ENCODE measurements at regions not wholly inside any gene's neighbourhood (a gene's known extent, or its start where the extent isn't known, plus 50 kb on each side); places are given as distances from the start of the nearest gene placed in this dataset.

DNA sequence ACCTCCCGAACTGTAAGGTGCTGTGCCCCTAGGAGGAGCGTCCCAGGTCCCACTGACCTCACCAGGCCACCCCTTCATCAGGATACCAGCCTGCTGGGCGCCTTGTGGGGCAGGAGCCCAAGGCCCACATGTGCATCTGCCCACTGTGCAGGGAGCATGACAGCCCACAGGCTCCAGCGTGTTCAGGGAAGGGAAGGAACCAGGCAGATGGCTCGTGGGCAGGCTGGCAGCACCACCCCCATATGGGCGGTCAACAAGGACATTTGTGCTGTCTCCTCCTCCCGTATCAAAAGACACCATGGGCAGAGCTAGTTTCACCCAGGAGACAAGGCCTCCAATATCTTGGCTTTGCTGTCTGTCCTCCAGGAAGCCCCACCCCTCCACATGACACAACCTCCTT, 85.5 kb upstream of the PPP1R26 start:
- no peaks in the 10 kb centered on the region for H3K36me3 ChIP-seq (ENCODE audit: insufficient read depth)
- no peak overlapping the region for H3K9ac ChIP-seq
- no peak overlapping the region for H3K27ac ChIP-seq
- no peak overlapping the region for H2AFZ ChIP-seq (ENCODE audit: low read depth)
- no peak overlapping the region for H3K4me2 ChIP-seq
- TF ChIP-seq, protein P1, sequence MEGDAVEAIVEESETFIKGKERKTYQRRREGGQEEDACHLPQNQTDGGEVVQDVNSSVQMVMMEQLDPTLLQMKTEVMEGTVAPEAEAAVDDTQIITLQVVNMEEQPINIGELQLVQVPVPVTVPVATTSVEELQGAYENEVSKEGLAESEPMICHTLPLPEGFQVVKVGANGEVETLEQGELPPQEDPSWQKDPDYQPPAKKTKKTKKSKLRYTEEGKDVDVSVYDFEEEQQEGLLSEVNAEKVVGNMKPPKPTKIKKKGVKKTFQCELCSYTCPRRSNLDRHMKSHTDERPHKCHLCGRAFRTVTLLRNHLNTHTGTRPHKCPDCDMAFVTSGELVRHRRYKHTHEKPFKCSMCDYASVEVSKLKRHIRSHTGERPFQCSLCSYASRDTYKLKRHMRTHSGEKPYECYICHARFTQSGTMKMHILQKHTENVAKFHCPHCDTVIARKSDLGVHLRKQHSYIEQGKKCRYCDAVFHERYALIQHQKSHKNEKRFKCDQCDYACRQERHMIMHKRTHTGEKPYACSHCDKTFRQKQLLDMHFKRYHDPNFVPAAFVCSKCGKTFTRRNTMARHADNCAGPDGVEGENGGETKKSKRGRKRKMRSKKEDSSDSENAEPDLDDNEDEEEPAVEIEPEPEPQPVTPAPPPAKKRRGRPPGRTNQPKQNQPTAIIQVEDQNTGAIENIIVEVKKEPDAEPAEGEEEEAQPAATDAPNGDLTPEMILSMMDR (conservative IDR thresholded peaks at IDR 0.05; ENCODE audit: low read depth, low read length): no peak
- H3K4me1 ChIP-seq (ENCODE audit: low read depth, poor library complexity, severe bottlenecking): no peaks in the 10 kb centered on the region
- no peaks in the 10 kb centered on the region for H3K79me2 ChIP-seq (ENCODE audit: insufficient read depth, low read depth)
- no peaks in the 10 kb centered on the region for H3K27me3 ChIP-seq (ENCODE audit: insufficient read depth, low read depth)
- H3K4me3 ChIP-seq (IDR thresholded peaks at IDR 0.05; ENCODE audit: insufficient read depth, low read depth, low read length): no peak overlapping the region
- no peaks in the 10 kb centered on the region for H4K20me1 ChIP-seq (ENCODE audit: insufficient read depth)

DNA sequence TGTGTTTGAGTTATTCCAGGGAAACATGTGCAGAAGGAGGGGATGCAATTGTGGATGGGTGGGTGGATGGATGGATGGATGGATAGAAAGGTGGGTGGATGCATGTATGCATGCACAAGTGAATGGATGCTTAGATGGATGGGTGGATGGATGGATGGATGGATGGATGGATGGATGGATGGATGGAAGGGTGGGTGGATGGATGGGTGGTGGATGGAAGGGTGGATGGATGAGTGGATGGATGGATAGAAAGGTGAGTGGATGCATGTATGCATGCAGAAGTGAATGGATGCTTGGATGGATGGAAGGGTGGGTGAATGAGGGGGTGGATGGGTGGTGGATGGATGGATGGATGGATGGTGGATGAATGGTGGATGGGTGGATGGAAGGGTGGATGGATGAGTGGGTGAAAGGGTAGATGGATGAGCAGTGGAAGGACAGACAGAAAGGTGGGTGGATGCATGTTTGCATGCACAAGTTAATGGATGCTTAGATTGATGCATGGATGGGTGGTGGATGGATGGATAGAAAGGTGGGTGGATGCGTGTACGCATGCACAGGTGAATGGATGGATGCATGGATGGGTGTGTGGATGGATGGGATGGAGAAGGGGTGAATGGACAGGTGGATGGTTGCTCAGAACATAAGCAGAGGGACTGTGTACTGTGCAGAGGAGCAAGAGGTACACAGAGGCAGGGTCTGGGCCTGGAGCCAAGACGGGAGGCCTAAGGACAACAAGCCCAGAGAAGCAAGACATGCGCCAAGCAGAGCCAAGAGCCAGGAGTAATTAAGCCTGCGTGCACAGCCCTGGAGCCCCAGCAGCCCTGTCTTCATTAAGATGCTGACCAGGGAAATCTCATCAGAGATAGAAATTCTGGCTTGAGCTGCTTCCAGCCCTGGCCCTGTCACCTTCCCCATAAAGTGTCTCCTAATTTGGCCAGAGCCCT, 84.6 kb upstream of the PPP1R26 start:
- Histone ChIP-seq H3K4me2 (no peak overlapping the region), H2AFZ (ENCODE audit: low read depth) (no peak overlapping the region), H3K9ac (no peak overlapping the region), H3K27me3 (ENCODE audit: insufficient read depth, low read depth) (no peaks in the 10 kb centered on the region), H3K4me1 (ENCODE audit: low read depth, poor library complexity, severe bottlenecking) (no peaks in the 10 kb centered on the region), H4K20me1 (ENCODE audit: insufficient read depth) (no peaks in the 10 kb centered on the region), H3K27ac (no peak overlapping the region), H3K4me3 (IDR thresholded peaks at IDR 0.05; ENCODE audit: insufficient read depth, low read depth, low read length) (no peak overlapping the region), H3K79me2 (ENCODE audit: insufficient read depth, low read depth) (no peaks in the 10 kb centered on the region), H3K36me3 (ENCODE audit: insufficient read depth) (no peaks in the 10 kb centered on the region)
- TF ChIP-seq, protein P1 (conservative IDR thresholded peaks at IDR 0.05; ENCODE audit: low read depth, low read length): no peak

DNA sequence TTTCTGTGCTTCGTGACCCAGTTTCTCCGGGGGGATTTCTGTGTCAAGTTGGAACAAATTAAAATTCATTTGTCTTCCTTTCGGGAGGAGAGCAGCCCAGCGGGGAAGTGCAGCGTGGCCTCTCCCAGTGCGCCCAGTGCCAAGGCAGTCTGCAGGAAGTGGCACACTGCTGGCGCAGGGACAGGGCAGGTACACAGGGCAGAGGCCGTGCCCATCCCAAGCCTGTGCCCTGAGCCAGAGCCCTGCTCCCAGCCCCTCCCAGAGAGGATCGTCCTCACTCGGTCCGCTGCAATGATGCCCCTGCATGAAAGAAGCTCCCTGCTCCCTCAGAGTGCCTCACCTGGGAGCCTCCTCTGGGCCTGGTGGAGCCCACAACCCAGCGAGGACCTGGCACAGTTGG, 82.4 kb upstream of the PPP1R26 start:
- TF ChIP-seq, protein P1 (conservative IDR thresholded peaks at IDR 0.05; ENCODE audit: low read depth, low read length): no peak

DNA sequence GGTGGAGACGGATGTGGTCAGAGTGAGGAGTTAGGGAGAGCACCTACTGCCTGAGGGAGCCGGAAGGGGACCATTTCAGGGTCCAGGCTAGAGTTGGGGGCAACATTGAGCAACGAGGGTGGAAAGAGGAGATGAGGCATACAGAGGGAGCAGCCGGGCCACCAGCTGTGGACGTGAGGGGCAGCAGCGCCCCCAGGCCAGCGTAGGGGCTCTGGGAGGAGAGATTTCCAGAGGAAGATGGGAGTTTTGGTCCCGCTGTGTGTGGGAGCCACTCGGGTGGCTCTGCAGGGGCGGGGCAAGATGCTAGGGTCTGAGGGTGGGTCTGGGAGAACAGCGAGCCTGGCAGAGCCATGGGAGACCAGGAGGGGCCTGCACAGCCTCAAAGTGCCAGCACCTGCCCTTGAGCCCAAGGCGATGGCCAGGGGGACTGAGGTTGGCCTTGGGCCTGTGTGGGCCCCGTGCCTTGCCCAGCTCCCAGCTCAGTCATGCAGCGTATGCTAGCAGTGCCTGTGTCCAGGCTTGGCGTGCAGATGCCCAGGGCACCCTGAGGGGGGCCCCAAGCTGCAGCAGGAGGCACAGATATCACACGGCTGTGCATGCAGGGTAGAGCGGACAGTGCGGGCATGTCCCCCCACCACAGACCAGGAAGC, 80.5 kb upstream of the PPP1R26 start:
- Histone ChIP-seq H2AFZ (ENCODE audit: low read depth) (no peak overlapping the region), H3K27me3 (ENCODE audit: insufficient read depth, low read depth) (peaks cover 2% of the 10 kb centered on the region; the same call in 1 of the 2 replicates), H3K4me3 (IDR thresholded peaks at IDR 0.05; ENCODE audit: insufficient read depth, low read depth, low read length) (no peak overlapping the region), H4K20me1 (ENCODE audit: insufficient read depth) (no peaks in the 10 kb centered on the region), H3K9ac (no peak overlapping the region), H3K4me1 (ENCODE audit: low read depth, poor library complexity, severe bottlenecking) (no peaks in the 10 kb centered on the region), H3K4me2 (no peak overlapping the region), H3K27ac (no peak overlapping the region), H3K36me3 (ENCODE audit: insufficient read depth) (no peaks in the 10 kb centered on the region), H3K79me2 (ENCODE audit: insufficient read depth, low read depth) (no peaks in the 10 kb centered on the region)
- TF ChIP-seq, protein P1 (conservative IDR thresholded peaks at IDR 0.05; ENCODE audit: low read depth, low read length): no peak

More for the DNA sequence above, 82.4 kb upstream of the PPP1R26 start:
- Histone ChIP-seq H3K4me1 (ENCODE audit: low read depth, poor library complexity, severe bottlenecking) (no peaks in the 10 kb centered on the region), H3K36me3 (ENCODE audit: insufficient read depth) (no peaks in the 10 kb centered on the region), H3K4me3 (IDR thresholded peaks at IDR 0.05; ENCODE audit: insufficient read depth, low read depth, low read length) (no peak overlapping the region), H2AFZ (ENCODE audit: low read depth) (no peak overlapping the region), H3K4me2 (no peak overlapping the region), H3K79me2 (ENCODE audit: insufficient read depth, low read depth) (no peaks in the 10 kb centered on the region), H3K9ac (no peak overlapping the region), H3K27ac (no peak overlapping the region), H3K27me3 (ENCODE audit: insufficient read depth, low read depth) (no peaks in the 10 kb centered on the region; the same call in 1 of the 2 replicates), H4K20me1 (ENCODE audit: insufficient read depth) (no peaks in the 10 kb centered on the region)
